SK-N-SH treated with all-trans-retinoic acid at 6 μM for 48 hours (cell line): ENCODE measurements at regions not wholly inside any gene's neighbourhood (a gene's known extent, or its start where the extent isn't known, plus 50 kb on each side); places are given as distances from the start of the nearest gene placed in this dataset.

Source experiments
- ZFP3 ChIP-seq: fragments of 250-450 bp; sonication (Bioruptor Pico); IDR thresholded peaks from 2 replicates; pipeline ENCODE4 v1.5.0; 2020; ENCODE audit warnings: mild to moderate bottlenecking, moderate library complexity
- ZFP30 ChIP-seq: fragments of 450-650 bp; formaldehyde crosslinking; IDR thresholded peaks from 2 replicates; pipeline ENCODE4 v1.5.0; 2022; ENCODE audit warnings: mild to moderate bottlenecking, moderate library complexity
- ZNF565 ChIP-seq: fragments of 450-650 bp; formaldehyde crosslinking; conservative IDR thresholded peaks from 2 replicates; pipeline ENCODE4 v1.5.0; 2020; ENCODE audit warnings: low read depth, mild to moderate bottlenecking, moderate library complexity

- no peak for TF ChIP-seq ZFP30 (CRISPR knock-in tag)
- no peak for TF ChIP-seq ZFP3
- no peak for TF ChIP-seq ZNF565 (CRISPR knock-in tag)
Observed at GRCh38 chr7:80014511-80014910, 120.1 kb upstream of the GNAI1 start.
